CD4-positive, alpha-beta T cell treated with Interleukin-17A for 1 hour (primary cell): ENCODE measurements at regions not wholly inside any gene's neighbourhood (a gene's known extent, or its start where the extent isn't known, plus 50 kb on each side); places are given as distances from the start of the nearest gene placed in this dataset.
A peak's percentile ranks its signal among the peaks of the same experiment; 100 is the strongest.

Source experiments
- DNase-seq: peaks from one replicate; pipeline ENCODE4 v3.0.0-alpha.2; 2020

DNA sequence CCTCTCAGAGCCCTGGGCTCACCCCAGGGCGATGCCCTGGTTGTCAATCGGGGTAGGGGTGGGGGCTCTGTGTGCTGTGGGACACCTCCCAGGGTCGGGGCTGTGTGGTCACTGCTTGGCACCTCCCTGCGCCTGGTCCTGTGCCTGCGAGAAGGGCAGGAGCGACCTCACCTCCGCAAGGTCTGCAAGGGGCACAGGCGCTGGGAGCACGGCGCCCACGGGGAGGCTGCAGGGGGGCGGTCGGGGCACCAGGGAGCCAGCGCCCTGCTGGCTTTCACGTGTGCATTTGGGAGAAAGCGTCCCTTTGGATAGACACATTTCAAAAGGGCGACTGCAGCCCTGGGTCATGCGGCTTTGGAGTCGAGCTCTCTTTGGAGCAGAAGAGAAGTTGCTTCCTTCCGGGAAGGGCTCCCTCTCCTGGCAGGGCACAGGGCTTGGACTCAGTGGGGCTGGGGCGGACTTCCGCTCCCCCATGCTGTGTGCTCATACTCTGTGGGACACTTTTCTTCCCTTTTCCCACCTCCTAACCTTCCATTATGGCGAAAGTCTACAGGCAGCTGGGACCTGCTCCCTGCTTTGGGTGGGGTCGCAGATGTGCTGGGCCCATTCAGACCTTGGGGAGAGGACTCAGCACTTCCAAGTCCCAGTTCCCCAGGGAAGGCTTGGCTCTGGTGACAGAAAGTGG, 52.9 kb upstream of the SLC28A3 start:
- DNase-seq, result no peak

DNA sequence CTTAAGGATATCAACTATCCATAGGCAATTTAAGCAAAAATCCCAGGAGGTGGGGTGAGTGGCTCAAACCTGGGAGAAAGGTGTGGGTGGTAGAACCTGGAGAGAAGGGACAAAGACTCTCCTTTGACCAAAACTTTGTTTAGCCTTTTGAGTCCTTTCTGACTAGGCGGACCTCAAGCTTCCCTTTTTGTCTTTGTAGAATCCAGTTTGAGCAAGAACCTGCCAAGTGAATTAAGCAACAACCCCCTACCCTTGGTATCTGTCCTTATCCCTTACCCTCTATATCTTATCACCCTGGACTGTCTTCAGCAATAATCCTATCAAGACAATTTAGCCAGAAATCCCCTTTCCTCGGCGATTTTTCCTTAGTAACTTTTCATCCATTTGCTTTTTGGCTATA, 53.5 kb upstream of the SLC28A3 start:
- no peak for DNase-seq

DNA sequence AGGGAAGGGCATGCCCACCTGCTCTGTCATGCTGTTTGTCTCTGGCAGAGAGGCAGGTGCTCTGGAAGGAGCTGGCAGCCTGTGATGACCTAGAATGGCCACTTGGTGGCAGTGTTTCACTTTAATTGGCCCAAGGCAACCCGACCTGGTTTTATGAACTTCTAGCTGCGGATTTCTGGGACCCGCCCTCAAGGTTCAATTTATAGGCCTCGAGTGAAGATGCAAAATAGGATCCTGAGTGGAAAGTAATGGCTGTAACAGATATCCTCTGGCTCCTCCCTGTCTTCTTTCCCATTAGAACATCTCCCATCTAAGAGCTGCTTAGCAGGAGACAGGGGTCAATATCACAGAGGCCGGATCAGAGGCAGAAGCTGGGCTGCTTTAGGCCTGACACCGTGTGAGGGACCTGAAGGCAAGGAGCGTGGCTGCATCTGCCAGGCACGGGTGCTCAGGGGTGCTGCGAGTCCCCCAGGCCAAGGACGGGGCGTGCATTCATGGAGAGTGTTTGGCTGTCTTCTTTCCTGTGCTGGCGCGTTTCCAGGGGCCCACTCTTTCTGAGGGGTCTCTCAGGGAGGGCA, 56.7 kb upstream of the SLC28A3 start:
- peak; percentile 61 for DNase-seq

DNA sequence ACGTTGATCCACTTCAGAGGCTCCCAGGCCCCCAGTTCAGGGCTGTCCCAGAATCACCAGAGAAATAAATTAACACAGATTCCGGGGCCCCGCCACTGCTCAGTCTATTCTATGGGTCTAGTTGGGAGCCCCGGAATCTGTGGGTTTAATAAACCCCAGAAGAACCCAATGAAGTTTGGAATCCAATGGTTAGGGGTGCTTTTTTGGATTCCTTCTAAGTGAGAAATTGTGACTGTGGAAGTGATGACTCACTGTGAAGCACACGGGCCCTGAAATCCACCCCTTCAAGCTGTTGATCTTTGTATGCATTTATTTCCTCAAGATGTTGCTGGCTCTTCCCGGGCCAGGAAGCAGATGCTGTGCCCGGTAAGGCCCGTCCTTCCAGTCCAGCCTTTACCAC, 57.3 kb upstream of the SLC28A3 start:
- DNase-seq, result no peak

DNA sequence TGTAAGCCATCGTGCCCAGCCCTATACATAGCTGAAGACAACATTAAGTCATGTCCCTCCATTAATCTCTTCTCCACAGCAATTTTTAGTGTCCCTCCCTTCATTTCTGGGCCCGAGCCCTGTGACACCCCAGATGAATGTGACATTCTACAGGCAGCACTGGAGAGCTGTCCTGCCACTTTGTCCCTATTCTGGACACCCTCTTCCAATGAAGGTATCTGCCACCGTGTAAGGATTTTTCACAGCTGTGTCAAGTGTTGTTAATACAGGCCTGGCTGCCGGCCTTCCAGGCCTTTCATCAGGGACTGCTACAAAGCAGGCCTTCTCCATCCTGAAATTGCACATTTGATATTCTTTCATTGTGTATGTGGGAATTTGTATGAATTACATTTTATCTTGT, 62.0 kb upstream of the SLC28A3 start:
- no peak for DNase-seq

DNA sequence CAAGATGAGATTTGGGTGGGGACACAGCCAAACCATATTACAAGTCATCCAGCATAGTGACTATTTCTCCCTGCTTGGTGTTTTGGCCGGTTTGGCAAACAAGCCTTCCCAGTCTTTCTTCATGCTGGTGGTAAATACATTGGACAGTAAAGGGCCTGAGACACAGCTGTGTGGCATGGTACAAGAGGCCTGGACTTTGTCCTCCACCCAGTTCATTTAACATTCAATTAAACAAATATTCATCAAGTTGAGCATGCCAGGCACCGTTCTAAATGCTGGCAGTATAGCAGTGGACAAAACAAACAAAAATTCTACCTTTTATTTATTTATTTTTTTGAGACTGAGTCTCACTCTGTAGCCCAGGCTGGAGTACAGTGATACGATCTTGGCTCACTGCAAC, 62.7 kb upstream of the SLC28A3 start:
- DNase-seq, result no peak

DNA sequence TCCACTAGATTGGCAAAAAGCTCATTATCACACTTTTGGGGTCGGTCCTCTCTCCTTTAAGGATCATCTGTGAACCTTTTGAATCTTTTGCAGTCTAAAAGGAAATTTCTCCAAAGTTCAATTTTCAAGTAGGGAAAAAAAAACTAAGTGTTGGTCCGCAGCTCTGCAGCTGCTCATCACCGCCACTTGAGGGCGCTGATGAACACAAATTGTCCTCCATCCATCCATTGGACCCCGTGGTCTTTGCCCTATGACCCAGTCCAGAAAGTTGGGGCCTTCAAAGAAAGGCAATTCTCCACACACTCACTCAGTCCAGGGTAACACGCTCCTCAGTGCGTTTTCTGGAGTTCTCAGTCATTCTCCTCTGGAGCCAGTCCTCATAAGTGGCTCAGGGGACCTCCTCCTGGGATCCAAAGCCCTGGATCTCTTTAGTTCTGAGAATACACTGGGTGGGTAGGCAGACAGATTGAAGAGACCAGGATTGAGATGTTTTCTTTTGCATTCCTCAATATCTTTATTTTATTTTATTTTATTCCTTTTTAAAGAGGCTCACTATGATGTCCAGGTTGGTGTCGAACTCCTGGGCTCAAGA, 63.6 kb upstream of the SLC28A3 start:
- no peak for DNase-seq

DNA sequence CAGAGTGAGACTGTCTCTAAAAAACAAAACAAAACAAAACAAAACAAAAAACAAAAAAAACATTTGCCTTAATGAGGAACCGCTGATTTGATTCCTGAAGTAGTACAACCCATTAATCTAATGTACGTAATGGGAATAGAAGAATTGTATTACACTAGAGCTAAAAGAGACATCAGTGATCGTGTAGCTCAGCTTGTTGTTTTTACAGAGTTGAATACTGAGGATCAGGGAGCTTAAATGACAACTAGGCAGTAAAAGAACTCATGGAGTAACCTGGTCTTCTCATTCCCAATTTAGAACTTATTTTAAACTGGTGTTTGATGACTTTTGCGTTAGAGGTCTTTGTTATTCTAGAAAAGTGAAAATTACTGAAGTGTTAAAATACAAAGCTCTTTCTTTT, 65.1 kb upstream of the SLC28A3 start:
- no peak for DNase-seq

DNA sequence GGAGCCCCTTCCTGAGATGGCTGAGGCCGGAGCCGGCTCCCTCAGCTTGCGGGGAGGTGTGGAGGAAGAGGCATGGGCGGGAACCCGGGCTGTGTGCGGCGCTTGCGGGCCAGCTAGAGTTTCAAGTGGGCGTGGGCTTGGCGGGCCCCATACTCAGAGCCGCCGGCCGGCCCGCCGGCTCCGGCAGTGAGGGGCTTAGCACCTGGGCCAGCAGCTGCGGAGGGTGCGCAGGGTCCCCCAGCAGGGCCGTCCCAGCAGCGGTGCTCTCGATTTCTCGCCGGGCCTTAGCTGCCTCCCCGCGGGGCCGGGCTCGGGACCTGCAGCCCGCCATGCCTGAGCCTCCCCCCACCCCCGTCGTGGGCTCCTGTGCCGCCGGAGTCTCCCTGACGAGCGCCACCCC, 67.9 kb upstream of the SLC28A3 start:
- DNase-seq, result no peak

DNA sequence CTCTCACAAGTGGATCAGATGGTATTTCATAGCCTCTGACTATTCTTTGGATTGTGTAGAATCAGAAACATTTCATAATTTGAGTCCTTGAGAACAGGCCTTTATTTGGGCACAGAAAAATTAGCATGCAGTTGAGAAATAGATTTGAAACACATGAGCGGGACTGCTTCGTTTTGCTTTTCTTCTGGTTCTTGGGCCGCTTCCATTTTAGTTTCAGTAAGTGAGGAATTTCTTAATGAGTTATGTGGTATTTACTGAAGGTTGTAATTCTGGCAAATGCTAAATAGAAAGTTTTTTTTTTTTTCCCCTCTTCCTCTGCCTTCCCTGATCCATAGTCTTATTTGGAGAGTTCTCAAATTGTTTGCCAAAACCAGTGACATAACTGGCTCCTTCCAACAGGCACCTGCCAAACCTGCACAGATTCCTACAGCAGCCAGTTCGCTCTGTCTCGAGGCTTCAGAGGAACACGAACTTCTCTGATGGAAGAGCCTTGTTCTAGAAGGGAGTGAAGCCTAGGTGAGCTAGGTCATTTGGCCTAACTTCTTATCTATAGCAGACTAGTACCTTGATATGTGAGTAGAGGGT, 71.2 kb upstream of the SLC28A3 start:
- DNase-seq, result no peak

DNA sequence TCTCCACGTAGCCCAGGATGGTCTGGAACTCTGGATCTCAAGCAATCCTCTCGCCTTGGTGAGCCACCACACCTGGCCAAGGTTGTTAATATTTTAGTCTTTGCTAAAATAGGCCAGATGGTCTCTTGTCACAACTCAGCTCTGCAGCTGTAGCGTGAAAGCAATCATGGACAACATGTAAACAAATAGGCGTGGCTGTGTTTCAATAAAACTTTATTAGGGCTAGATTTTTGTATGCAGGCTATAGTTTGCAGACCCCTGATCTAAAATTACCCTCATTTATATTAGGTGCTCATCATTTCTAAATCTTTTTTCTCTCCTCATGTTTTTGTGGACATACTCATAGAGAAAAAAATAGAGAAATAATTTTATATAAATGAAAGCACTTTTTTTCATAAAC, 72.1 kb upstream of the SLC28A3 start:
- no peak for DNase-seq

DNA sequence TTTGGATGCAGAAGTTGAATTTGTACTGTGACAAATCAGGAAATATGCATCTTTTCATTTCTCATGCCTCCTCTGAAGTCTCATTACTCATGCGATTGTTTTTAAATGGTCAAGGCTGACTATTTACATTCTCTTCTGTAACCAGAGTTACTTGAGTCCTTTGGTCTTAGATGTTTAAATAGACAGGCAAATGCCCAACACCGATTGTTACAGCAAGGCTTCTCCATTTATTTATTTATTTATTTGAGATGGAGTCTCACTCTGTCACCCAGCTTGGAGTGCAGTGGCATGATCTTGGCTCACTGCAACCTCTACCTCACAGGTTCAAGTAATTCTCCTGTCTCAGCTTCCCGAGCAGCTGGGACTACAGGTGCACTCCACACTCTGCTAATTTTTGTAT, 72.7 kb upstream of the SLC28A3 start:
- DNase-seq, result no peak

DNA sequence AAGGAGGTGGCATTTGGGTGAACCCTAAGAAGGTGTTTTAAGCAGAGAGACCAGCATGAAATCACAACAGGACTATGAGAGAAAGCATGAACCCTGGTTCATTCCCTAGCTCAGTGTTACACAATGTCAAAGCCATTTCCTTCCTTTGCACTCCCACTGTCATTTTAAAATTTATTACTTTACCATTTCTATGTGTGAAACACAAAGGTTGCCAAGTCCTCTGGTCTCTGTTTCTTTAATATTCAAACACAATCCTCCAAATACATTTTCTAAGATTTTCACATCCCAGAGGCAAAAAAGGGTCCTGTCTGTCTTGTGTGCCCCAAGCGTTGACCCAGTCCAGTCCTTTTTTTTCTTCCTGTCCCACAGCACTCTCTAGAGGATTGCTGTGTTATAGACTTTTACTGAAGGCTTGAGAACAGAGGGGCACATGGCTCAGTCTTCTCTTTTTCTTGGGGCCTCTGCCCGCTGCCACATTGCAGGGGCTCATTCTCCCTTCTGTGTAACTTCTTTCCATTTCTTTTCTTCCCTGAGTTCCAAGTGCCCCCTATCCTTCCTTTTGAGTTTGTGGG, 78.6 kb upstream of the SLC28A3 start:
- DNase-seq, result no peak

DNA sequence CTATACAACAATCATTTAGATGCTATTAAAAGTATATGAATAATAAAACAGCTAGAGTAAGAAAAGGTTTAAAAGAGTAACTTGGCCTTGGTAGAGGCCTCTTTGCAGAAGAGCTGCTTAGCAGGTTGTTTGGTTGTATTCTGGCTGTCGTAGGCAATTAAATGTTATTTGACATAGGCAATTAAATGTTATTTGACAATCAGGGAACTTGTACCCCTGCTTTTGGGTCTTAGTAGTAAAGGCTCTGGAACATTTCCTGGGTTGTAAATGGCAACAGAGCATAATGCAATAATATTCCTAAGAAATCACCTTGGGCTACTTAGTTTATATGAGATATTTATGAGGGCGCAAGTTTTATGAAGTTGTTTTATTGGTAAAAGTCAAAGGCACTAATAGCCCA, 84.4 kb upstream of the SLC28A3 start:
- DNase-seq, result no peak

DNA sequence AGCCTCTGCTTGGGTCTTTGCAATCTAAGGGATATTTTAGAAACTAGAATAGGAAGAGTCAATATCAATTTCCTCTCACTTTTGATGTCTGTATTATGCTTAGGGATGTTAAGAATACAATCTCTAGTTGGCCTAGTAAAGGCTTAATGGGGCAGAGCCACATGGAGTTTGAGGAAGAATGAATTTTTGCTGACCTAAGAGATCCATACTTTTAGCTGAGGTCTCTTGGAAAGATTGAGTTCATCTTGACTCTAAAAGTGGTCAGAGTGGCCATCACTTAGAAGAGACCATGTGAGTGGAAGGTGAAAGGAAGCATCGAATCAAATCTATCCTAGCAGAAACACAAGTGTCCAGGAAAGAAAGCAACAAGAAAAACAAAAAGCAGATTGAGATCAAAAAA, 92.2 kb upstream of the SLC28A3 start:
- DNase-seq, result no peak

DNA sequence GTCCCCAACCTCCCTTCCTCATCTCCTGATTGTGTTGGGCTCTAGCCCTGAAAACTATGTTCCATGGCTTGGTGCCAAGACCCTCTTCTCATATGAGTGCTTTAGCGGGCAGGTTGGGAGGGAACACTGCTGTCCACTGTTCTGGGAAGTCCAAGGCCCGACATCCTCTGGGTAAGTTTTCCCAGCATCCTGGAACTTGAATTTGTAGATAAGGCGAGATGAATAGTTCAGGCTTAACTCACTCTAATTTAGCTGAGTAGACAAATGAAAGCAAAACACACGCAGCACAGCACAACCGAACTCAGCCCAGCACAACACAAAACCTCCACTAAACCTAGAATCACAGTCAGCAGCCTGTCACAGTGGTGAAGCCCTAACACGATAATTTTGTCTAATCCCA, 95.3 kb upstream of the SLC28A3 start:
- DNase-seq, result no peak

DNA sequence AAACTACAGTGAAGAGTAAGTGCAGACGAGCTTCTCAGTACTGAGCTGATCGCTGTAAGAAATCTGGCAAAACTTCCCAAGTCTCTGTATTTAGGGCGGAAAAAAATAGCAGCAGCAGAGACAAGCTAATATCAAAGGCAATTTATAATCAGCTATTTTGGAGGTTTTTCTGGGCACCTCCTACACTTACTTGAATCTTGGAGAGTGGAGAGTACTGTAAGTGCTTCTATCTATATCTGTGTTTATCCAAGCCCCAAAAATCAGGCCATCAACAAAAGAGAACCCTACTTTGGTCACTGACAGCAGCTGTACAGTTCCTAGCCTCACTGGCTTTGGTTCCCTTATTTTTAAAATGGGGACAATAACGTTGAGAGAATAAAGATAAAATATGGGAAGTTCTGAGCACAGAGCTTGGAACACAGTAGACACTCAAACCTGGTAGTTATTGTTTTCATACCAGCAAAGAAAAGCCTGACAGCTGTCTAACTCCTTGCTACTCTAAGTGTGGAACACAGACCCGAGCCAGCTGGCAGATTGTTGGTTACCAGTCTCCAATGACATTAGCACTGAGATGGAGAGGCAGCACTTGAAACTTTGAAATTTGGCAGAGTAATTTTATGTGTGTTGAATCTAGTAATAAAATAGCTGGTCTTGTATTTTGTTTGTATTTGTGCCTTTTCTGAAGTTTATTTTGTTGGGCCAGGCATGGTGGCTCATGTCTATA, 96.0 kb upstream of the SLC28A3 start:
- no peak for DNase-seq

DNA sequence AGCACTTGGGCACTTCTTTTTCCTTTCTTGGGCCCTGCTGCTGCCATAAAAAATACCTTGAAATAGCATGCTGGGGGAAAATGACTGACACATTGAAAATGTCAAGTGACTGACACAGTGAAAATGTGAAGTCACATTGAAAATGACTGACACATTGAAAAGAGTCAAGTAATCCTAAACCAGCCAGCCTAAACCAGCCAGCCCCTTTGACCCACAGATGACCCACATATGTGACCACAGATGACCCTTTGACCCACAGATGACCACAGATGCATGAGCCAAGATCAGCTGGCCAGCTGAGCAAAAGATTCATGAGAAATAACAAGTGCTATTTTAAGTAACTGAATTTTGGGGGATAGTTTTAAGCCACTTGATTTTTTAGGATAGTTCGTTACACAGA, 97.8 kb upstream of the SLC28A3 start:
- DNase-seq, result no peak

DNA sequence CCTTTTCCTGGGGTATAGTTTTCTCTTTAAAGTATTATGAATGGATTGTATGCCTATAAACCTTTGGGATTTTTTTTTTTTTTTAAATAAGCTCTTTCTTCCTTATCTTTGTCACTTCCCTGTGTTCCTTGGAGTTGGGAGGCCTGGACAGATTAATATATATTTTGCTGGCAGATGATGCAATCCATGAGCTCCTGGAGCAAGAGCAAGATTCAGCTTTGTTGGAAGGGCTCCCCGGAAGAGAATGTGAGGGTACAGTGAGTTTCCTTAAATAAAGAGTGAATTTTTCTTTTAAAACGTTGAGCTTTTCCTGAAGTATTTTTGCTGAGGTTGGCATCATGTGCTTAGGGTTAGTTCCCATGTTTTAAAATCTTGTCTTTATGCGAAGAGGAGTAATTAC, 98.7 kb upstream of the SLC28A3 start:
- no peak for DNase-seq

DNA sequence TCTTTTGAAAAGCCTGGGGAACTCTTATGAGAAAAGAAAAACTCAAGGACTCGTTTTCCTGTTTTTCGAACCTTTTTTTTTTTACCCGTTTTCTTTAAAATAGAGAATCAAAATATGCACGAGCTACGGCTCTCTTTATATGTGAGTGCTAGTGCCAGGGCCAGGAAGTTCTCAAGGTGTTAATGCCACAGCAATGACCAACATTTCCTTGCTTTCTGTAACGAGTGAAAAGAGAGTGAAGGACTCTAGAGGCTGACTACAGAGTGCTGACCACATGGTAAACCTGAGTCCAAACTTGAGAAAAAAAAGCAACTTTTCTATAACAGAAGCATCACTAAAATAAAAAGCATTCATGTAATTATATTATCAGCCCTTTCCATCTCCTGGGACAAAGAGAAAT, 102.2 kb upstream of the SLC28A3 start:
- DNase-seq, result no peak

DNA sequence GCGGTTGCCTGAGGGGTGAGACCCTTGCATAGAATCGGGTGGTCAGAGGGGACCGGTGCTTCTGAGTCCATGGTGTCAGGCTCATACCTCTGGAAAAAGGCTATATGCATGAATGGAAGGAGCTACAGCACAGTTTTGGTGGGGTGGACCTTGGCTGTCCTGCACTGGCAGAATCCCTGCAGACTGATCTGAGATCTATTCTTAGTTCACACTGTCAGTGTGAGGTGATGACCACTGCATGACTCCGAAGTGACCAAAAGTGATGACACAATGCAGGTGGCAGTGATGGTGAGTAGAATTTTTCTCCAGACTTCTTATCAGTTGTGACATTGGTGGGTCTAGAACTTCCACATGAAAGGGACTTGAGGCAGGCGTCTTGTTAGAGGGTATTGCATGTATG, 105.2 kb upstream of the SLC28A3 start:
- DNase-seq, result no peak

DNA sequence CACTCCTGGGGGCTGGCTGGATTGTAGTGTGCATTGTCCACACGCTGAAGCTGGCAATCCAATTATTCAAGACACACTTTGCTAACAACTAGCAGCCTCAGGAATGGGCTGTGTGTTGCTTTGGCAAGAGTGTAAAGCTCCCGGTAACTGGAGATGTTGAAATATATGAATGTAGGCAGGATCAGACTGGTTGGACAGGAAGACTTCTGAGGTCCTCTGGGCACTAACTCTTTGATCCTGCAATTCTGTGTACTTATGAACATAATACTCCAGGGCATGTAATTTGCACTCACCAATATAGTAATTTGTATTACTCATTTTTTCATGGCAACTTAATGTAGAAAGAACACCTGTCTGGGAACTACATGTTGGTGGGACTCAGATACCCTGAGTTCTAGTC, 106.7 kb upstream of the SLC28A3 start:
- DNase-seq, result no peak

DNA sequence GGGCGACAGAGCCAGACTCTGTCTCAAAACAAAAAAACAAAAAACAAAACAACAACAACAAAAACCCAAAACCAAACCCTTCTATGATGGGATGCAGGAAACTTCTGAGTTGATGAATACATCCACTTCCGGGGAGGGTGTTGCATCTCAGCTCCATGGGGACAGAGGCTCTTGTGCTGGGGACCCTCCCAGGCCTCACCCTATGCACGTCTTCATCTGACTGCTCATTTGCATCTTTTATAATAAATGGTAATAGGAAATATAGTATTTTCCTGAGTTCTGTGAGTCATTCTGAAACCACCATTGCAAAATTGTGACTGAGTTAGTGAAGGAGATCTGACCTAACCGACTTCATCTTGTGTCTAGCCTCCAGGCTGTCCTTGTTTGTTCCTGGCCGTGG, 109.5 kb upstream of the SLC28A3 start:
- no peak for DNase-seq

DNA sequence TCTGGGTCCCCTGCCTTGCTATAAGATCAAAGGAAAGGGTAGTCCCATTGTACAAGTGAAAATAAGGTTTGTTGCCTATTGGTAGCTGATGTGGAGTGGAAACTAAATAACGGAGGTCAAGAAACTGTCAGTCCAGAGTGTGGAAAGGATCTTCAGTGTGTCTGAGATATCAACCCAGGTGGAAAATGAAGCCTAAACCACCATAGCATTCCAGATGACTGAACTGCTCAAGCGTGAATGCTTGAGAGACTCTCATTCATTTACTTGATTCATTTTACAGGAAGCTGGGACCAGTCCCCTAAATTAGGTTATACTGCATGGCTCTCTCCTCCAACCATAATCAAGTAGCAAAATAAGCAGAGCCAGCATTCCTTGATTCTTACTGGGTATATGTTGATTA, 116.0 kb upstream of the SLC28A3 start:
- no peak for DNase-seq
